ENCODE measurements at regions not wholly inside any gene's neighbourhood (a gene's known extent, or its start where the extent isn't known, plus 50 kb on each side); places are given as distances from the start of the nearest gene placed in this dataset.

DNA sequence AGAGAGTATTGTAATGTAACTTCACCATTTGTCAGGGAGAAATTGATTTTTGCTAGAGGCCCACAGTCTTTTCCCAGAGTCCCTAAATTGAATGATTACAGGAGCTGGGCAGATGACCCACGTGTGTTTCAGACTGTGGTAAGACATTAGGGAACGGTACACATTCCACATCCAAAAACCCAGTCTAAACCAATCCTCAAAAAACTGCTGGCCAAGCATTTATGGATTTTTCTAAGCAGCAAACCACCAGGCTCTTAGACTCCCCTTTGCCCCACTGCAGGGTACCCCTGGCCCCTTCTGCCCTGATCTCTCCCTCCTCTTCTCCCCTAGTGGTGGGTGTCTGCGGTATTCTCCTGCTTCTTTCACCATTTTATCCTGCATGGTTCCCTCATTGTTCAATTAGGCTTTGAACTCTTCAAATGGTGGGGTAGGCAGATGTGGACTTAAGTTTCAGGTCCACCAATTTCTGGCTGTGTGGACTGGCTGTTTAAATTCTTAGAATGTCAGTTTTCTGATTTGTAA is 135.5 kb upstream of the SORCS3 start:
- no peak overlapping the region for H3K4me3 ChIP-seq (ENCODE audit: low read depth, low read length)
- H3K27me3 ChIP-seq (ENCODE audit: control insufficient read depth, insufficient read depth, low read length): peaks cover 5% of the 10 kb centered on the region; the same call in 1 of the 2 replicates
- POLR2A ChIA-PET: no interaction called here
- H3K36me3 ChIP-seq (ENCODE audit: control insufficient read depth, insufficient read depth, low read length): no peaks in the 10 kb centered on the region
- CTCF ChIA-PET: no interaction called here
- DNase-seq (ENCODE audit: low read depth): no peak
- TF ChIP-seq, protein P1, sequence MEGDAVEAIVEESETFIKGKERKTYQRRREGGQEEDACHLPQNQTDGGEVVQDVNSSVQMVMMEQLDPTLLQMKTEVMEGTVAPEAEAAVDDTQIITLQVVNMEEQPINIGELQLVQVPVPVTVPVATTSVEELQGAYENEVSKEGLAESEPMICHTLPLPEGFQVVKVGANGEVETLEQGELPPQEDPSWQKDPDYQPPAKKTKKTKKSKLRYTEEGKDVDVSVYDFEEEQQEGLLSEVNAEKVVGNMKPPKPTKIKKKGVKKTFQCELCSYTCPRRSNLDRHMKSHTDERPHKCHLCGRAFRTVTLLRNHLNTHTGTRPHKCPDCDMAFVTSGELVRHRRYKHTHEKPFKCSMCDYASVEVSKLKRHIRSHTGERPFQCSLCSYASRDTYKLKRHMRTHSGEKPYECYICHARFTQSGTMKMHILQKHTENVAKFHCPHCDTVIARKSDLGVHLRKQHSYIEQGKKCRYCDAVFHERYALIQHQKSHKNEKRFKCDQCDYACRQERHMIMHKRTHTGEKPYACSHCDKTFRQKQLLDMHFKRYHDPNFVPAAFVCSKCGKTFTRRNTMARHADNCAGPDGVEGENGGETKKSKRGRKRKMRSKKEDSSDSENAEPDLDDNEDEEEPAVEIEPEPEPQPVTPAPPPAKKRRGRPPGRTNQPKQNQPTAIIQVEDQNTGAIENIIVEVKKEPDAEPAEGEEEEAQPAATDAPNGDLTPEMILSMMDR (IDR thresholded peaks at IDR 0.05; ENCODE audit: insufficient read depth, low read depth, low read length): no peak

DNA sequence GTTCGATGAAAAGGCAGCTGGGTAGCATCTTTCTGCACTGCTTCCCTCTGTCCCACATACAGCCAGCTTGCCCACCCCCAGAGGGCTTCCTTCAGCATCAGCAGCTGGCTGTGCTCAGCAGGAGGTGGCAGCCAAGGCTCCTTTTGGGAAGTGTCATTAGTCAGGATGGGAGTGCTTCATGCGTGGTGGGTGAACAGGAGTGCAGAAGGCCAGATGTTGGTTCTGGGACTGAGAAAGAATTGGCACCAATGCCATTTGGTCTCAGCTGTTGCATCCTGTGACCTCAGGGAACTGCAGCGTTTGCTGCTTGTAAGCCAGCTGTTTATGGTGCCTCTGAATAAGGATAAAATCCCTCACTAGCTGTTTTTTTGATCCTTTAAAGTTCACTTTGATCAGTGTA is 131.1 kb upstream of the SORCS3 start:
- TF ChIP-seq, protein P1 (IDR thresholded peaks at IDR 0.05; ENCODE audit: insufficient read depth, low read depth, low read length): no peak
- no peak for DNase-seq (ENCODE audit: low read depth)
- CTCF ChIA-PET: no interaction called here
- Histone ChIP-seq H3K27me3 (ENCODE audit: control insufficient read depth, insufficient read depth, low read length) (0 out of 2 replicates have a peak, but pooled peaks cover 2% of the 10 kb centered on the region), H3K36me3 (ENCODE audit: control insufficient read depth, insufficient read depth, low read length) (no peaks in the 10 kb centered on the region), H3K4me3 (ENCODE audit: low read depth, low read length) (no peak overlapping the region)
- POLR2A ChIA-PET: no interaction called here

DNA sequence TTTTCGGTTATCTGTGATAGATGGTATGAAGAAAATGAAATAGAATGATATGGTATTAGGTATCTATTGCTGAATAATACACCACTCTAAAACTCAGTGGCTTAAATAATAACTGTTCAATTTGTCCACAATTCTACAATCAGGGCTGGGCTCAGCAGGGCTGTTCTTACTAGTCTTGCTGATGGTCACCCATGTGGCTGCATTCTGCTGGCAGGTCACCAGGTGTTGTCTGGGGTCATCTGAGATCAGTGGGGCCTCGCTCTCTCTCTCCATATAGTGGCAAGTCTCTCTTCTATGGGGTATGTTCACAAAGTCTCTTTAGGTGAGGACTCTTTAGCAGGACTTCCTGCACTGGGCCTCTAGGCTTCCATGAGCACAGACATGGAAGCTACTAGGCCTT is 130.4 kb upstream of the SORCS3 start:
- CTCF ChIA-PET: no interaction called here

DNA sequence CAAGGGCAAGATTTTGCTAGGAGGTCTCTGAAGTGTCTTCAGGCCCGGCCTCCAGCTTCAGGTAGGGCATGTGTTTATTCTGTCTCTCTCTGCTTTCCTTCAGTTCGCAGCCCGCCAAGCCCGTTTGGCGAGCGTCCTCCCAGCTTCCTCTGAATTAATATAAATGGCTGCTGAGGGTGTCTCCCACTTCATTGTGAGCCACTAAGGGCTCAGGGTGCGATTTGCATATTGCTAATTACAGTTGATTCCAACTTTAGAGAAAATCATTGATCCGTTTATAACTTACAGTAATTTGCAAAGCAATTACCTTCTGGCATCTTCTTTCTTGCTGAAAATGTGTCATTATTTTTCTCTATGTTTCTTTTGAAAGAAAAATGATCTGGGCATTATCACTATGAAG is 128.3 kb upstream of the SORCS3 start:
- POLR2A ChIA-PET: no interaction called here
- Histone ChIP-seq H3K4me3 (ENCODE audit: low read depth, low read length) (no peak overlapping the region), H3K27me3 (ENCODE audit: control insufficient read depth, insufficient read depth, low read length) (peaks cover 2% of the 10 kb centered on the region; the same call in 1 of the 2 replicates), H3K36me3 (ENCODE audit: control insufficient read depth, insufficient read depth, low read length) (no peaks in the 10 kb centered on the region)
- CTCF ChIA-PET: interaction anchor here (0.7 kb wide), 1 partner anchor 87 kb away, joined by 3 read pairs; no protein-coding TSS in a partner anchor
- TF ChIP-seq, protein P1 (IDR thresholded peaks at IDR 0.05; ENCODE audit: insufficient read depth, low read depth, low read length): no peak
- no peak for DNase-seq (ENCODE audit: low read depth)

More for the DNA sequence above, 130.4 kb upstream of the SORCS3 start:
- Histone ChIP-seq H3K36me3 (ENCODE audit: control insufficient read depth, insufficient read depth, low read length) (no peaks in the 10 kb centered on the region), H3K4me3 (ENCODE audit: low read depth, low read length) (no peak overlapping the region), H3K27me3 (ENCODE audit: control insufficient read depth, insufficient read depth, low read length) (0 out of 2 replicates have a peak, but pooled peaks cover 2% of the 10 kb centered on the region)
- TF ChIP-seq, protein P1 (IDR thresholded peaks at IDR 0.05; ENCODE audit: insufficient read depth, low read depth, low read length): no peak
- DNase-seq (ENCODE audit: low read depth): no peak
- POLR2A ChIA-PET: no interaction called here

DNA sequence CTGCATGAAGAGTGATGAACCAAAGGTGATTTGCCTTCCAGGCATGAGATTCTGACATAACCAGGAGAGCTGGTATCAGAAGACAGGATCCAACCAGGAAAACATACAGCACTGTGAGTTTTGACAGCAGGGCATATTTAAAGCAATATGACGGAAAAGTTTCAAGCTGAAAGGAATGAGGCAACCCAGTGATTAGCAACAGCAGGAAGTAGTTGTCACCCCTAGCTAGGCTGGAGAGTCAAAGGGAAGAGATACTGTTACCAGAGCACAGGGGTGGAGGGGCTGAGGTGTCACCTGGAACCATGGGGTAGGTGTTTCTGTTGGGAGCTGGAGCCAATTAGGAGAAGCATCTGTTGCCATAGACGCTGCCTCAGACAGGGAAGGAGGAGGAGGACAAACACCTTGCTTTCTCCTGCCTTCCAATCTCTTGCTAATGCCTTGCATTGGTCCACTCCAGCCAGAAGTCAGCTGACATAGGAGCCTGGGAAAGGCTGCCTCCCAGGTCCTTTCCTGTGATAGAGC is 125.4 kb upstream of the SORCS3 start:
- CTCF ChIA-PET: no interaction called here
- POLR2A ChIA-PET: no interaction called here
- Histone ChIP-seq H3K4me3 (ENCODE audit: low read depth, low read length) (no peak overlapping the region), H3K27me3 (ENCODE audit: control insufficient read depth, insufficient read depth, low read length) (no peaks in the 10 kb centered on the region; the same call in 1 of the 2 replicates), H3K36me3 (ENCODE audit: control insufficient read depth, insufficient read depth, low read length) (no peaks in the 10 kb centered on the region)
- DNase-seq (ENCODE audit: low read depth): no peak
- TF ChIP-seq, protein P1 (IDR thresholded peaks at IDR 0.05; ENCODE audit: insufficient read depth, low read depth, low read length): no peak

Data from BJ (cell line).